GM19372 (cell line): ENCODE measurements at regions not wholly inside any gene's neighbourhood (a gene's known extent, or its start where the extent isn't known, plus 50 kb on each side); places are given as distances from the start of the nearest gene placed in this dataset.
"Not testable (repeated sequence)": the region's sequence is repeated elsewhere in the genome, so short reads cannot be mapped to it uniquely, and the experiment has no call there.

ENCODE experiments used
- ATAC-seq: cut with Tn5 transposase; IDR thresholded peaks from one replicate; pipeline ENCODE4 v1.9.1; 2021; ENCODE audit warnings: mild to moderate bottlenecking, low read depth, moderate library complexity; ENCODE audit not compliant: unreplicated experiment

GRCh38 chr10:29830531-29831512 is 196.1 kb upstream of the SVIL start:
- no peak for ATAC-seq

GRCh38 chr10:29829776-29830175 is 195.0 kb upstream of the SVIL start:
- ATAC-seq = no peak

DNA sequence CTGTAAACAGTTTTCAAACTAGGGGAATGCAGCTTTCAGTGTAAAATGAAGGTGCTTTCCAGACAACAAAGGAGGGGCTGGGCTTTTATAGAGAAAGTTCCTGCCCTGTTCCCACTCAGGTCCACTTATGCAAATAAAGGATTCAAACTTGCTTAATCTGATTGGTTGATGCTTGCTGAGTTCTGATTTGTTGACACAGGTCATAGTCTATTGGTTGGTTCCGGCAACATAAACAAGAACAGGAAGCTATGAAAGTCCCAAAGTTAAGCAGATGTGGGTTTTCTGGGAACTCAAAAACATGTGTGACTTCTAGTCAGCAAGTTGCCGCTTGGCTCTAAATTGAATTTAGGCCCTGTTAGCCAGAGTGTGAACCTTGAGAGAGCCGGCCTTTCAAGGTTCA is 194.2 kb upstream of the SVIL start:
- no peak for ATAC-seq

GRCh38 chr10:29828440-29828894 is 193.7 kb upstream of the SVIL start:
- no peak for ATAC-seq

- ATAC-seq = no peak
Measured at GRCh38 chr10:29827512-29827911, 192.7 kb upstream of the SVIL start.

DNA sequence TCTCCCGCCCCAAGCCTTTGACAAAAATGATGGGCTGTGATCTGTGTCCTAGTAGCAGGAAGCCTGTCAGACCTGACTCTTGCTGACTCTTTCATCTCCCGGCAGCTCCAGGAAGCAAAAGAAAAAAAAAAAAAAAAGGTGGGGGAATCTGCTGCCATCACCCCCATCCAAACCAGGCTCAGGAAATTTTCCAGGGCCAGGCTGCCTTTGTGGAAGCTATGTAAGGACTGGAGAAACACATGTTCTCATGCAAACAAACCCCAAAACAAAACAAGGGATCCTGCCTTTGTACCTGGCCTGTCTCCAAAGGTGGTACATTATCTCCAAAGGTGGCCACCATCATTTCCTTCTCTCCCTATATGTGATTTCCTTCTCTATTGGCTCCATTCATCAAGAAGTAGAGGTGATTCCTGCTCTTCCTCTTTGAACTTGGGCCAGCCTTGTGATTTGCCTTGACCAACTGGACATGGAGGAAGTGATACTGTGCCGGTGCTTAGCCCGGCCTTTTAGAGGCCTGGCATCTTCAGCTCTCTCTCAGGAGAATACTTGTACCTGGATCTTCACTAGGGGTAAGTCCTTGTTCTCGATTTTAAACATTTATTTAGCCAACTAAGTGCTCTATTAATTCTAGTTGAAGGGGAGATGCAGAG is 192.2 kb upstream of the SVIL start:
- ATAC-seq = no peak

DNA sequence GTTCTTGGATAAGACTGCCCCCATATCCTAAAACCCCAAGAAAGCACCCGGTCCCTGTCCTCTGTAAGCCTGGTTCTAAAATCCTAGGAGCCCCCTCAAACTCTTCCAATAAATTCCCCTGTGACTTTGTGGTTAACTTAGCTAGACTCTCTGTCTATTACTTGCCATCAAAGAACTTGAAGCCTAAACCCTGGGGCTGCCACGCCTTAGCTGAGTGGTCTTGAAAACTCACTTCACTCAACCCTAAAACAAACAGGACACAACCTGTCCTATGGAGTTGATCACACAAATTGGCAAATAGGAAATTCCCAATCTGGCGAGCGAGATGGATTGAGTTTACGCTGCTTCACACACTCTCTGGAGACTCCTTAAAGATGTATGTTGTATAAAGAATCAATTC is 191.4 kb upstream of the SVIL start:
- no peak for ATAC-seq

GRCh38 chr10:29823553-29824080 is 188.8 kb upstream of the SVIL start:
- ATAC-seq = no peak

GRCh38 chr10:29820890-29821461 is 186.2 kb upstream of the SVIL start:
- ATAC-seq = no peak

- no peak for ATAC-seq
Measured at GRCh38 chr10:29816801-29817558, 182.2 kb upstream of the SVIL start.

DNA sequence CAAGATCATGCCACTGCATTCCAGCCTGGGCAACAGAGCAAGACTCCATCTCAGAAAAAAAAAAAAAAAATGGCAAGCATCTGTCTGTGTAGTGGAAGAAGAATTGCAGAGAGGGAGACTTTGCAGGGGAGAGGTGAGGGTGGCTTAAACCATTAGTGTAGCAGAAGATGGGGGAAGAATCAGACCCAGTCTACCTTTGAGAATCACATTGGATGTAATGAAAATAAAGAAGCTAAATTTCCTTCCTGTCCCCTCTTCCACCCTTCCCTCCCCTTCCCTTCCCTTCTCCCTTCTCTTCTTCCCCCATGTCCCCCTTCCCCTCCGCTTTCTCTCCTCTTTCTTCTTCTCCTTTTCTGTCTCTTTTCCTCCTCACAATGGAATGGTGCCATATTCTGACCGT is 180.8 kb upstream of the SVIL start:
- no peak for ATAC-seq

- ATAC-seq = no peak
Measured at GRCh38 chr10:29811751-29812427, 177.1 kb upstream of the SVIL start.

GRCh38 chr10:29810816-29811215 is 176.0 kb upstream of the SVIL start:
- ATAC-seq = no peak

GRCh38 chr10:29810231-29810630 is 175.5 kb upstream of the SVIL start:
- not testable (repeated sequence) for ATAC-seq

GRCh38 chr10:29809383-29809782 is 174.6 kb upstream of the SVIL start:
- ATAC-seq = no peak

DNA sequence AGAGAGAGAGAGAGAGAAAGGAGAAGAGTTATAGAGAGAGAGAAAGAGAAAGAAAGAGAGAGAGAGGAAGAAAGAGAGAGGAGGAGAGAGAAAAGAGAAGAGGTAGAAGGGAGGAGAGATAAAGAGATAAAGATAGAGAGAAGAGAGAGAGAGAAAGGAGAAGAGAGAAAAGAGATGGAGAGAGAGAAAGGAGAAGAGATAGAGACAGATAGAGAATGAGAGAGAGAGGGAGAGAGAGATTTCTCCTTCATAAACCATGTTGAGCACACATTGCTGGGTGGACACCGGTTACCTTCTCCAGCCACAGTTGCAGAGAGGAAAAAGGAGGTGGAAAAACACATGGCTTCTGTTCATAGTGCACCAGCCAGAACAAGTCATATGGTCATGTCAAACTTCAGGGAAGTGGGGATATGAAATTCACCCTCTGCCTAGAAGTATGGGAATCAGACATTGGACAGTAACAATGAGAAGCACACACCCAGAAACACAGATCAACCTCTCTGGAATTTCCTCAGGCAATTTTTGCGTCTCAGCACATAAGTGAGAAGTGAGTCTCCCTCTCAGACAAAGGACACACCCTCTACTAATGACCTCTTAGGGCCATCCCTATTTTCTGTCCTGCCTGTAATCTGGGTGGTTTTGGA is 172.5 kb upstream of the SVIL start:
- no peak for ATAC-seq

DNA sequence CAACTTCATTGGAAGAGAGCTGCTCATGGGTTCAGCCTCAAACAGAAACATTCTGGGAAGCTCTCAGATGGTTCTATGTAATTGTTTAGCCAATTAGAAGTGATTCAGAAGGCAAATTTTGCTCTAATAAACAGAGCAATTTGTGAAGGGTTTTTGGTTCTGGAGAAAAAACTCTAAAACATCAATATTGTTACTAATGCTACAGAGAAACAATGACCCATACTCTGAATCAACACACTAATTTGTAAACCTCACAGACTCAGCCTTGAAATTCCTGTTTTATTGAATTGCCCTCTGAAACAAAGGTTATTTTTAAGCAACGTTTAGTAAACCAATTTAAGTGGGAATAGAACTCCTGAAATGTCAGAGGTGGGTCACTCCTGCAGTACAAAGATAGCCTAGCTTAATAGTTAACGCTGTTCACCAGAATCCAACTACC is 171.6 kb upstream of the SVIL start:
- ATAC-seq = no peak

DNA sequence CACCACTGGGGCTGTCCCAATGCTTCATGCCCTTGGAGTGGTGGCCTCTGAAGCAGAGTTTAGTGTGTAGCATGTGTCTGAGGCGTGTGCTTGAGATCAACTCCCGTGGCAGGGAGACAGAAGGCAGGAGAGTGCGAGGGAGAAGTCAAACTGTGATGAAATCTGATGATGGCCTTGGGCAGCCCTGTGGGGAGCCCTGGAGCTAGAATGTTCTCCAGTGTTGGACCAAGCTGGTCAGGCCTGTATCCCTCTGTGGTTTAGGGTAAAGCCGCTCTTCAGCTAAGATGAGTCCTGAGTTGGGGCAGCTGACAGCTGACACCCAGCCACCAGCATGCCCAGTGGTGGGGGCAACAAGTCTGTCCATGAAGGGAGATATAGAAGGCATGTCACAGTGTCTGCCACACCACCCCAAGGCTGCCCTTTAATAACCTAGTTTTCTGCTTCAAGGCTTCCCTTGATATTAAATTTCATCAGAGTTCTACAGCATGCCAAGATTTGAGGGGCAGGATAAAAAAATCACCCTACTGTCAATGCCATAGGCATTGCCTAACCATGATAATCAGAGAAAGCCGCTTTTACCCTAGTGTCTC is 170.5 kb upstream of the SVIL start:
- ATAC-seq = no peak
